ENCODE measurements at regions not wholly inside any gene's neighbourhood (a gene's known extent, or its start where the extent isn't known, plus 50 kb on each side); places are given as distances from the start of the nearest gene placed in this dataset.

DNA sequence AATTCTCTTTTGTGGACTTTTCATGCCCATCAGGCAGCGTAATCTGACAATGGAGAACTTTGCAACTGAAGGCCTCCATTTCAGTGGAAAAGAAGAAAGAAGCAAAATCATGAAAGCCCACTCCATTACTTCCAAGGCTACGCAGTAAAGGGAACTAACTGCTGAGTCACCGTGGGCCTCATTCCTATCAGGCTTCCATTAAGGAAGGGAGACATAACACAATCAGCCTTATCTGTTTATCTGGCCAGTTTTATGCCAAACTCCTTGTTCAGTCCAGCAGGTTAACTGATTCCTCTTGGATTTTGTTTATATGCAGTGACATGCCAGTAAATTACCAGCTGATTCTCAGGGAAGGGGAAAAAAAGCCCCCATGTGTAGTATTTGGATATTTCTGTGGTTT is 56.8 kb upstream of the KATNAL1 start:
- no peaks in the 10 kb centered on the region for H3K4me1 ChIP-seq
- TF ChIP-seq, protein P1, sequence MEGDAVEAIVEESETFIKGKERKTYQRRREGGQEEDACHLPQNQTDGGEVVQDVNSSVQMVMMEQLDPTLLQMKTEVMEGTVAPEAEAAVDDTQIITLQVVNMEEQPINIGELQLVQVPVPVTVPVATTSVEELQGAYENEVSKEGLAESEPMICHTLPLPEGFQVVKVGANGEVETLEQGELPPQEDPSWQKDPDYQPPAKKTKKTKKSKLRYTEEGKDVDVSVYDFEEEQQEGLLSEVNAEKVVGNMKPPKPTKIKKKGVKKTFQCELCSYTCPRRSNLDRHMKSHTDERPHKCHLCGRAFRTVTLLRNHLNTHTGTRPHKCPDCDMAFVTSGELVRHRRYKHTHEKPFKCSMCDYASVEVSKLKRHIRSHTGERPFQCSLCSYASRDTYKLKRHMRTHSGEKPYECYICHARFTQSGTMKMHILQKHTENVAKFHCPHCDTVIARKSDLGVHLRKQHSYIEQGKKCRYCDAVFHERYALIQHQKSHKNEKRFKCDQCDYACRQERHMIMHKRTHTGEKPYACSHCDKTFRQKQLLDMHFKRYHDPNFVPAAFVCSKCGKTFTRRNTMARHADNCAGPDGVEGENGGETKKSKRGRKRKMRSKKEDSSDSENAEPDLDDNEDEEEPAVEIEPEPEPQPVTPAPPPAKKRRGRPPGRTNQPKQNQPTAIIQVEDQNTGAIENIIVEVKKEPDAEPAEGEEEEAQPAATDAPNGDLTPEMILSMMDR (IDR thresholded peaks at IDR 0.05) = no peak
- H3K9me3 ChIP-seq = no peaks in the 10 kb centered on the region
- H3K4me3 ChIP-seq = no peak overlapping the region
- no peak for FAIRE-seq
- intact Hi-C loops (cut with DNase I) = no loop called here
- ATAC-seq = no peak
- no peak for DNase-seq
- no peaks in the 10 kb centered on the region for H3K27me3 ChIP-seq
- H3K36me3 ChIP-seq = no peaks in the 10 kb centered on the region
- H3K27ac ChIP-seq = no peak overlapping the region
- WGBS, 2 donors = 68 to 77% methylated on average over 3 of the region's 3 CpGs

DNA sequence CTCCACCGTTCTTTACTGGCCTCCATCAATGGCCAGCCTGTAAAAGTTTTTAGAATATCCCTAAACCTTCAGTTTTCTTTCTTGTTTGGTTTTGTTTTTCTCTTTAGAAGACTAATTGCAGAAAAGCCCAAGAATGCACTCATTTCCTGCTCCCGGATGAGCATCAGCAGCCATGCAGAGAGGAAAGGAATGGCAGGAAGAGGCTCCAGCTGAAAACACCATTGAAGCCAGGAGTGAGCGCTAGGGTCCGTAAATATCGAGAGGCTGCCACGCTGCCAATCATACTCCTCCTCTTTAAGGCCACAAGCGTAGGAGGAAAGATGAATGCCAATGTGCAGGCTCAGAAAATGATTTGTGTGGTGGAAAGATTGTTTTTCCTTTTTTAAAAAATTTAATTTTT is 57.4 kb upstream of the UBE2L5 start:
- no peak for ATAC-seq
- intact Hi-C loops (cut with DNase I) = no loop called here
- Histone ChIP-seq H3K4me3 (no peak overlapping the region), H3K27ac (no peak overlapping the region), H3K36me3 (no peaks in the 10 kb centered on the region), H3K27me3 (no peaks in the 10 kb centered on the region), H3K9me3 (no peaks in the 10 kb centered on the region), H3K4me1 (no peaks in the 10 kb centered on the region)
- no peak for FAIRE-seq
- TF ChIP-seq, protein P1 (IDR thresholded peaks at IDR 0.05) = no peak
- 83 to 84% methylated on average over 7 of the region's 7 CpGs for WGBS, 2 donors
- no peak for DNase-seq

DNA sequence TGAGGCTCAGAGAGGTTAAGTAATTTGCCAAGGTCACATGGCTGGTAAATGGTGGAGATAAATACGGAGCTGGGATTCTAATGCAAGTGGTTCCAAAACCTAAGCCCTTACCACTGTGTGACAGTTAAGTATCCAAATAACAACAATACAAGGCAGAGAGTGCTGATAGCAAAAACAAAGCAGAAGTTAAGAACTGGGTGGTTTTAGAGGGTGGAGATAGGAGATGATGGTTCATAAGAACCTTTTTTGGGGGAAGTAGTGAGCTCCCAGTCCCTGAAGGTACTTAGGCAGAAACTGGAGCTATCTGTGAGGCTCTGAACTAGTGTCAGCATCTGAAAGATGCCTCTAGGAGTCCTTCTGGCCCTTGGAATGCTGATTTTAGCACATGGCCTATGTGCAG is 56.2 kb upstream of the UBE2L5 start:
- Histone ChIP-seq H3K36me3 (no peaks in the 10 kb centered on the region), H3K9me3 (no peaks in the 10 kb centered on the region), H3K4me3 (no peak overlapping the region), H3K27me3 (no peaks in the 10 kb centered on the region), H3K27ac (no peak overlapping the region), H3K4me1 (no peaks in the 10 kb centered on the region)
- no peak for ATAC-seq
- TF ChIP-seq, protein P1 (IDR thresholded peaks at IDR 0.05) = no peak
- no peak for DNase-seq
- 43 to 58% methylated on average over 1 of the region's 1 CpG for WGBS, 2 donors
- no peak for FAIRE-seq
- intact Hi-C loops (cut with DNase I) = no loop called here

DNA sequence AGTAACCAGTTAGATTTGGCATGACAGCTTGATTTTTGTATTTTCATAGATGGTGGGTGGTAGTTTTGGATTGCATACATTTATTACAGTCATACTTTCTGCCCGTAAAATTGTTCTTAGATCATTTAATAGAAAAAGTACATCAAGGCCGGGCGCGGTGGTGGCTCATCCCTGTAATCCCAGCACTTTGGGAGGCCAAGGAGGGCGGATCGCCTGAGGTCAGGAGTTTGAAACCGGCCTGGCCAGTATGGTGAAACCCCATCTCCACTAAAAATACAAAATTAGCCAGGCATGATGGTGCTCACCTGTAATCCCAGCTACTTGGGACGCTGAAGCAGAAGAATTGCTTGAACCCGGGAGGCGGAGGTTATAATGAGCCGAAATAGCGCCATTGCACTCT is 55.0 kb upstream of the UBE2L5 start:
- ATAC-seq = no peak
- 91 to 96% methylated on average over 12 of the region's 12 CpGs for whole genome bisulfite sequencing, 2 donors
- intact Hi-C loops (cut with DNase I) = no loop called here

DNA sequence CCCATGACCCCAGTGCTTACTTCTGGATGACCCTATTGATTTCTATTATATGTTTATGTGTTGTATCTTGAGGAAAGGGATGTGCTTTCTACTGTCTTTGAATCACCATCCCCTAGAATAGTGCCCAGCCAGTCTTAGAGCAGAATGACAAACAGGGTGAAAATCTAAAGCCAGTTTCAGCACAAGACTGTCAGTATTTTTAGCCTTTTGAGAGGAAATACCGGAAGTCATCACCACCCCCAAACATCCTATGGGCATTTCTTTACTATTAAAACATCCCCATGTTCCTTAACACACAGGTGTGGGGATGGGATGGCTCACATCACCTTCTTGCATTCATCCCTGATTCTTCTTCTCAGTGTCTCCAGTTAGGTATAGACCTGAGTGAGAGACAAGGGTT is 52.1 kb upstream of the UBE2L5 start:
- ATAC-seq (no peak), FAIRE-seq (no peak), DNase-seq (no peak)
- no peaks in the 10 kb centered on the region for H3K36me3 ChIP-seq
- H3K27ac ChIP-seq = no peak overlapping the region
- no peaks in the 10 kb centered on the region for H3K9me3 ChIP-seq
- WGBS, 2 donors = 86 to 90% methylated on average over 1 of the region's 1 CpG
- H3K4me3 ChIP-seq = no peak overlapping the region
- intact Hi-C loops (cut with DNase I) = no loop called here
- H3K4me1 ChIP-seq = peaks cover 0 to 8% (median 6%) of the 10 kb centered on the region in 3 donors
- H3K27me3 ChIP-seq = no peaks in the 10 kb centered on the region
- TF ChIP-seq, protein P1 (IDR thresholded peaks at IDR 0.05) = no peak

More for the DNA sequence above, 55.0 kb upstream of the UBE2L5 start:
- Histone ChIP-seq H3K4me1 (peaks cover 0 to 6% (median 4%) of the 10 kb centered on the region in 3 donors), H3K36me3 (no peaks in the 10 kb centered on the region), H3K27ac (no peak overlapping the region), H3K4me3 (no peak overlapping the region), H3K9me3 (no peaks in the 10 kb centered on the region), H3K27me3 (no peaks in the 10 kb centered on the region)
- FAIRE-seq (no peak), DNase-seq (no peak)
- TF ChIP-seq, protein P1 (IDR thresholded peaks at IDR 0.05) = no peak

Data from pancreas (tissue), 10 donors.